ENCODE measurements at regions not wholly inside any gene's neighbourhood (a gene's known extent, or its start where the extent isn't known, plus 50 kb on each side); places are given as distances from the start of the nearest gene placed in this dataset.

DNA sequence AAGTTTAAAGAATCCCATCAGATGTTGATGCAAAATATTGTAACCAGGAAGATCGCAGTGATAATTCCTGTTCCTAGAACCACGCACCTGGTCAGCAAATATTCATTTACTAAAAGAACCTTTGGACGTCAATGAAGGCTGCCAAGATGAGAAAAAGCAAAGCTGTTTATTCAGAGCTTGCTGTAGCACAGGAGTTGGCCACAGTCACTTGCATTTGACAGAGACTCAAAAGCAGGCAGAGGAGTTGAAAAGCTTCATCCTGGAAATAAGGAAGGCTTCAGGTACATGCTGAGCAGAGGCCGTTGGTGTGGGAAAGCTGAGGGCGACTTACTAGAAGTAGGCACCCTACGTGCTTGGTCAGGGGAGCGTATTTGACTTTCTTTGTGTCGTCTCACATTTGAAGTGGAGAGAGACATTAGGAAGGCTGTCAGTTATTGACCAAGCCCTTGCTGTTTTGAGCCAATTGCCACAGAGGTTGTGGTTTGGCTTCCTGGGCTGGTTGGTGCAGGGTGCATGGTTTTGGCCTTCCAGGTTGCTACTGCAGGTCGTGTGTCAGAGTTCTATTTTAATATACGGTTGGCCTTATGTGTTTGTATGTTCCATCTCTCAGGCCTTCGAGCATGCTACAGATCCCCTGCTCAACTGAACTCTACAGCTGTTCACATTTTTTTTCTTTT, 289.6 kb downstream of the METTL4 start:
- DNase-seq, result no peak

DNA sequence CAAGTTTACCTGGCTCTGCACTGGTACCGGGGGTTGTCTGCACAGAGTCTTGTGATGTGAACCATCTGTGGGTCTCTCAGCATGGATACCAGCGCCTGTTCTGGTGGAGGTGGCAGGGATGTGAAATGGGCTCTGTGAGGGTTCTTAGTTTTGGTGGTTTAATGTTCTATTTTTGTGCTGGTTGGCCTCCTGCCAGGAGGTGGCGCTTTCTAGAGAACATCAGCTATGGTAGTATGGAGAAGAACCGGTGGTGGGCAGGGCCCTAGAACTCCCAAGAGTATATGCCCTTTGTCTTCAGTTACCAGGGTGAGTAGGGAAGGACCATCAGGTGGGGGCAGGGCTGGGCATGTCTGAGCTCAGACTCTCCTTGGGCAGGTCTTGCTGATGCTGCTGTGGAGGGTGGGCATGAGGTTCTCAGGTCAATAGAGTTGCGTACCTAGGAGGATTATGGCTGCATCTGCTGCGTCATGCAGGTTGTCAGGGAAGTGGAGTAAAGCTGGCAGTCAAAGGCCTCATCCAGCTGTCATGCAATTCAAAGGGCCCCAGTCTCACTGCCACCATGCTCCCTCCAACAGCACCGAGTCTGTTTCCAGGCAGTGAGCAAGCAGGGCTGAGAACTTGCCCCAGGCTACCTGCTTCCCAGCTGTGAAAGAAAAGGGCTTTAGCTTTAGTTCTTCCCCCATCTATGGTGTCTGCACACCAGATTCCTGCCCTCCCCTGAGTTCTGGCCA, 278.0 kb downstream of the METTL4 start:
- DNase-seq, result no peak

DNA sequence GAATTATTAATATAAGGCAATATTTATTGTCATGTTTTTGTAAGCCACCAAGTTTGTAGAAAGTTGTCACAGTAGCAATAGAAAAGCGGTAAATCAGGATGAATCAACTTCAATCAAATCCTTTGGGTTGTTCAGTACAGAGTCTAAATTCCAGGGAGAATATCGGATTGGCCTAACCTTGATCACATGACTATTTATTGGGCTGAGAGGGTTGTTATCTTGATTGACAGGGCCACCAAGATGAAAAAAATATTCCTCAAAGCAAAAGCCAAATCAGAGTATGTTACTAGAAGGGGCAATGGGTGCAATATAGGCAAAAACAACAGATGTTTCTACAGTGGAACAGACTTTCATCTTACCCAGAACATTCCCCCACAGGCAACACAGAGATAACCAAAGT, 270.0 kb downstream of the METTL4 start:
- no peak for DNase-seq

DNA sequence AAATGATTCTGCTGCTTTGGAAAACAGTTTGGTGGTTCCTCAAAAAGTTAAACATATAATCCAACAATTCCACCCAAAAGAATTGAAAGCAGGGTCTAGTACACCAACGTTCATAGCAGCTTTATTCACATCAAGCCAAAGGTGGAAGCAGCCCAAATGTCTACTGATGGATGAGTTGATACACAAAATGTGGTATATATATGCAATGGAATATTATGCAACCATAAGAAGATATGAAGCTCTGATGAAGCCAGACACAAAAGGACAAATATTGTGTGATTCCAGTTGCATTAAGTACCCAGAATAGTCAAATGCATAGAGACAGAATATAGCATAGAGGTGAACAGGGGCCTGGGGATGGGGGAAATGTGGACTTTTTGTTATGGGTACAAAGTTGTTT, 269.3 kb downstream of the METTL4 start:
- no peak for DNase-seq

DNA sequence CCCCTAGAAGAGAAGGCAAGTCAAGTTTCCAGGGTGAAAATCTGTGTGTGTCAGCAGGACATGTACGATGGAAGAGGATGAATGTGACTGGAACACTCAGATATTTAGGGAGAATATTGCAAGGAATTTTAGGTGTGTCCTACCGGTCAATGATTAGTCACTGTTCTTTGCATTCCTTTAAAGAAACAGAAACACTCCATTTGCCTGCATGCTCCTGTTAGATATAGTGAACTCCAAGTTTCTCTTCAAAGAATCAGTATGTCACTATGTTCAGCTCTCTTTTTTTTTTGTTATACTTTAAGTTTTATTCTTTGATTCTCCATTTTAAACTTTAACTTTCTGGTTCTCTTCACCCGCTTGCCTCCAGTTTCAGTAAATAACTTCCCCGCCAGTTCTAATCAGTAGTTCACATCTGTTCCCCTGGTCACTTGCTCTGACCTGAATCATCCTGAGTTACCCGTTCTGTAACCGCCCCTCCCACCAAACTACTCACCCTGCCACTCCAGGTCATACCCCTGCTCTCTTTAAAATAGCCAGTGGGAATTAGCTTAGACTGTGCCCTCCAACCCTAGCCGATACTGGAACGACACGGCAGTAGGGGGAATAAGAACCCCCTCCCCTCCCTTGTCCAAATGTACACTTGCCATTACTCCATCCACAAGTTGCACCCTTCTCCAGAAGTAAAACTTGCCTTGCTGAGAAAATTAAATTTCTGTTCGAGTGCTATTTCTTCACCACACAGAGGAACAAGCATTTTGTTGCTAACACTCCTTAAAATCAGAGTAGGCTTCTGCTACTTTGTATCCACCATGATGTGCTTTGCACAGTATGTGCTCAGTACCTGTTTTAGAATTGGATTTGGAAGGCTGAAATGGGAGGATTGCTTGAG, 268.4 kb downstream of the METTL4 start:
- no peak for DNase-seq

DNA sequence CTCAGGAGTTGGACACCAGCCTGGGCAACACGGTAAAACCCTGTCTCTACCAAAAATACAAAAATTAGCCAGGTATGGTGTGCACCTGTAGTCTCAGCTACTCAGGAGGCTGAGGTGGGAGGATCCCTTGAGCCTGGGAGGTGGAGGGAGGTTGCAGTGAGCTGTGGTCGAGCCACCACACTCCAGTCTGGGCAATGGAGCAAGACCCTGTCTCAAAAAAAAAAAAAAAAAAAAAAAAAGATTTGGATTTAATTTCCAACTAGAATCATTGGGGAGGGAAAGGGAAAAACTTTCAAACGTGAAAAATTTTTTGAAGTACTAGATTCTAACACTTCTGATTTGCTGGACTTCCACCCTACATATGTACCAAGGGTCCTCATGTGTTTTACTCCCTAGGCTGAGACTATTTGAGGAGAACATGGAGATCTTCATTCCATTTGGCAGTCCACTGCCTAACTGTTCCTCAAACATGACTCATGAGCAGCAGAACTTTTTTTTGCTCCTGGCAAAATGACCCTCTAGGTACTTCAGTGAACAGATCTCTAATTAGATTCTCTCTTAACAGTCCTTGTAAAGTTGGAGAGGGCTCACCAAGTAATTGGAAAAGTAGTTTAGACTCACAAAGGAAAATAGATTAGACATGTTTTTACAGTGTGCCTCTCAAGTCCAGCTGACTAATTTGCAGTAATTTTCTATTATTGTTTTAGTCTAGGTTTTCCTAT, 267.6 kb downstream of the METTL4 start:
- DNase-seq, result no peak

DNA sequence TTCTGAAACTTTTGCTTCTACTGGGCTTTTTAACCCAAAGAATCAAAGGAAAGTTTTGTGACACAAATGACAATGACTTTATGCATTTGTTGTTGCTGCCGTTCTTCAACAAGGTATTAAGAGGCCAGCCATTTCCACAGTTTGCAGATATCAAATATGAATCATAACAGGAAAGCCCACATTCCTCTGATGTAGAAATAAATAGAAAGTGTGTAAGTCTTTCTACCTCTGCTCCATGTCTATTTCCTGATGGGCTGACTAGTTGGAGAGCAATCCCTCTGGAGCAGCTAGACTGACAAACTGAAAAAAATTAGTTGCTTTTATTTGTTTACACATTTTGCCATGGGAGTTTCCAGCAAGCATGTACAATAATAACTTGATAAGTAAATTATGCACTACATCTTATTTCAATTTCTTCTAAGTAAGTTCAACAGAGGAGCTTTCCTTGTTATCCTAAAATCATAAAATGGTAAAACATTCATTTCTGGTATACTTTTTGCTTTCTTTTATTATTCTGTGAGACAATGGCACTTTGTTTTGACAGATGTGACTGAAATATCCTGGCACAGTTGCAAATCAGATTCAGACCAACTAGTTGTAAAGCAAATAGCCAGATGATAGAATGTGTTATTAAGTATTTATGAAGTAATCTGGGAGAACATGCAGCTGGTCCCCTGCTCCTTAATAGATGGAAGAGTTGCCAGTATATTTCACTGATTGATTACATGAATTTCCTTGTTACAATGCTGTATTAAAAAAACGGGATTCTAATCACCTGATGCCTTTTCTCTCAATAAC, 266.7 kb downstream of the METTL4 start:
- no peak for DNase-seq

DNA sequence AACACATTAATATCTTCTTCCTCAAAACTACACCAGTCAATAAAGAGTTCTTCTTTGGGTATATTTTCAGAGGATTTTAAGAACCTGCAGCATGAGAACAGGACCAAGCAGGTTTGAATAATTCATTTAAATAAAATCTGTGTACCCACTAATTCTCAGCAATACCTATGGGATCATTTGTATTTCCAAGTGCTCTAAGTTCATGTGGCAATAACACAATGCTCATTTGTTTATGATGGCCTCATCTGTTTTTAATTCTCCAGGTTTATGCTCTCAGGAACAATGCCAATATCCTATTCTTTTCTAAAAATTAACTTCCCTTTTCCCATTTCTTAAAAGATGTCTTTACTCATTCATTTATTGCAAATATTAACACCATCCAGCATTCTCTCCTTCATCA, 264.7 kb downstream of the METTL4 start:
- DNase-seq, result no peak

DNA sequence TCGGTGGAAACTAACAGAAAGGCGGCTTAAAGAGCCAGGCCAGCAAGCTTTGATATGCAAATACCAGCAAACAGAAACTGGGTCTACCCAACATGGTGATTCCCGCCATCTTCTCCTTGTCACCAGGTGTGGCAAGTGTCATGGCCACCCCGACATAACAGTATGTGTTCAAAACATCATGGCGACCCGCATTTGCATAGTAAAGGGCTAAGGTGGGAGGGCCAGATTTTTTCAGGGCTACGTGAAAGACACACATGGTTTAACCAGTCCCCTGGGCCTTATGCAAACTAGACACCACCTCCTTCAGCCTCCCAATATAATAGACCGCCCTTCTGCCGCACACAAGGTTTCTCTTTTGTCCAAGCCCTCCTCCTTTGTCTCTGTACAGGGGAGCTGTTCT, 260.4 kb downstream of the METTL4 start:
- DNase-seq, result no peak

DNA sequence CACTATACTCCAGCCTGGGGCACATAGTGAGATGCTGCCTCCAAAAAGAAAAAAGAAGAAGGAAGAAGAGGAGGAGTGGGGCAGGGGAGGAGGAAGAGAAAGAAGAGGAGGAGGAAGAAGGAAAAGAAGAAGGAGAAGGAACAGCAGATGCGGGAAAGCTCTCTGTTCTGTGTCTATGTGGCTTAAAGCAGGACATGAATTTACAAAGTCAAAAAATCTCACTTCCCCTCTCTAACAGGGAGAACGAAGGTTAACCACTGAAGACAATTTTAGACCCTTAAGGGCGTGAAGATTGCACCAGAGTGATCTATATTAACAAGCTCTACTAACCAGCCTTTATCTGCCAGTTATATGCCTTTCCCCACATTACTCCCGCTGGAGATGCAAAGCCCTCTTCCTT, 258.9 kb downstream of the METTL4 start:
- DNase-seq, result no peak

DNA sequence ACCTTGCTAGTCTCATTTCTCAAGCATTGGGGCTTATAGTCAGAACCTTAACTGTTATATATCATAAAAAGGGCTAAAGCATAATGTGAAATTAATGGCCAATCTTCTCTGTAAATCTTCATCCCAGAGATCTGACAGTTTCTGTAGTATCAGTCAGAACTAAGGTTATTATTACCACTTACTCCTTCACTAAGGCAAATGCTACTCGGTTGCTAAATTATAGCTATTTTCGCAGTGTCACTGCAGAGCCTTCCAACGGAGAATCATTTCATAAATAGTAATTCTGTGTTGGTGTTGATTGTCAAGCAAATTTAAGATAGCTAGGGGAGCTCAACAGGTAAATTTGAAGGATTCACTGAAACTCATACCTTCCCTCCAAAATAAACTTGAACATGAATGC, 258.0 kb downstream of the METTL4 start:
- DNase-seq, result no peak

DNA sequence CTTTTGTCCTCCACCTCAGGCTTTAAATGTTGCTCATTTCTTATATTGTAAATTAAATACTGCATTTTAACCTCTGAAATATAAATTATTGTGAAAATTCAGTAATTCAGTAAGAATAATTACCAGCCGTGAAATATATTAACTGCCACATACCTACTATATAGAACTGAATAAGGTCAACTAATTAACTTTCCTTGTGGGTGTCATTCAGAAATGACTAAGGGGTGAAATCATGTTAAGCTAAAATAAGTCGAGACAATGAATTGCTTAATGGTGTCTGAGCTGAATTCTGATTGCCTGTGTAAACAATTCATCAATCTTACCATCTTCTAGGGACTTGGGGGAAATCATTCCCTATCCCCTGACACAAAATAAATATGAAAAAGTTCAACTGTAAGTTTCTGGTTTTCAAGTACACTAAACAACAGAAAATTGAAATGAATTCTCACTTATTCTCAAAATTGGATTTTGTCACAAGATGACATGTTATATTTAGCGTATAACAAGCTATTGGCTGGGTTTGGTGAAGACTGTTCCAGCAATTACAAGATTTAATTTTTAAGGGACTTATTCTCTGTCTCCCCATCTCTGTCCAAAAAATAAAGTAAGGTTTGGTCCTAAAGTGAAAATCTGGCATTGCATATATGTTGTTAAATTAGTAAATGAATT, 255.1 kb downstream of the METTL4 start:
- DNase-seq, result no peak

DNA sequence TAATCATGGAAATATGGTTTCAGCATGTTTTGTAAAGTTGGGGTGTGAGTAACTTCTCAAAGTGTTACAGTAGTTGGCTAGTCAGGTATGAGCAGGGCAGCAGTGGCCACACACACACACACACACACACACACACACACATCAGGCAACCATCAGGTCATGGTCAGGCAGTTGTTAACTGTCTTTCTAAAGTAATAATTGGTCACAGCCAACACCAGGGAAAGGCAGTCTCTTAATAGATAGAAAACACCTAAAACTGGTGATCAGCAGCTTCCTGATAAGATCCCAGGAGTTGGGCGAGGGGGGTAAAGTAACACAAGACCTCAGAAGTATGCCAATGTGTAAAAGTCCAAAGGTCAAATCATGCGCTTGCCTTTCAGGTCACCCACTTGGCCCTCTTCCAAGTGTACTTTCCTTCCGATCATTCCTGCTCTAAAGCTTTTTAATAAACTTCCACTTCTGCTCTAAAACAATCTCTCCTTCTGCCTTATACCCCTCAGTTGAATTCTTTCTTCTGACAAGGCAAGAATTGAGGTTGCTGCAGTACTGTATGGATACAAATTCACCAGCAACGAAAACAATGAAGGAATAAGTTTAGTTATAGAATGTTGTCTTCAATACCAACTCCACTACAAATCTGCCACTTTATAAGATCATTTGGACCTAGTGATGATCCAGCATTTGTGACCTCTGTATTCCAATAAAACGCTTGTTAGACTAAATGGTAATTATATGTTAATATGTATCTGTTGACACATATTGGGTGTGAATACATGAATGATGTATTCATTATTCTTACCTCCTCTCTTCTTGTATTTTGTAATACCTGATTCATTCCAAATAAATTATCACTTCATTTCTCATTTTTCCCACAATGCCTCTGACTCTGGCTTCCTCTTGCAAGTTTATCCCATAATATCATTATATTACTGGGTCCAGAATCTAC, 254.3 kb downstream of the METTL4 start:
- DNase-seq, result no peak

DNA sequence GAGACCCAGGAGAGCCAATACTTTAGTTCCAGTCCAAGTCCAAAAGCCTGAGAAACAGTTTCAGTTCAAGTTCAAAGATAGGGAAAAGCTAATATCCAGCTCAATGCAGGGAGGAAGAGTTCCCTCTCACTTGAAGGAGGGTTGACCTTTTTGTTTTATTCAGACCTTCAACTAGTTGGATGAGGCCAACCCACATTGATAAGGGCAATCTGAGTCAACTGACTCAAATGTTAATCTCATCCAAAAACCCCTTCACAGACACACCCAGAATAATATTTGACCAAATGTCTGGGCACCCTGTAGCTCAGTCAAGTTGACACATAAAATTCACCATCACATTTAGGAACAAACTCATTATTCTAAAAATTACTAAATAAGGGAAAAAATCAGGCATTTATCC, 246.8 kb downstream of the METTL4 start:
- no peak for DNase-seq

DNA sequence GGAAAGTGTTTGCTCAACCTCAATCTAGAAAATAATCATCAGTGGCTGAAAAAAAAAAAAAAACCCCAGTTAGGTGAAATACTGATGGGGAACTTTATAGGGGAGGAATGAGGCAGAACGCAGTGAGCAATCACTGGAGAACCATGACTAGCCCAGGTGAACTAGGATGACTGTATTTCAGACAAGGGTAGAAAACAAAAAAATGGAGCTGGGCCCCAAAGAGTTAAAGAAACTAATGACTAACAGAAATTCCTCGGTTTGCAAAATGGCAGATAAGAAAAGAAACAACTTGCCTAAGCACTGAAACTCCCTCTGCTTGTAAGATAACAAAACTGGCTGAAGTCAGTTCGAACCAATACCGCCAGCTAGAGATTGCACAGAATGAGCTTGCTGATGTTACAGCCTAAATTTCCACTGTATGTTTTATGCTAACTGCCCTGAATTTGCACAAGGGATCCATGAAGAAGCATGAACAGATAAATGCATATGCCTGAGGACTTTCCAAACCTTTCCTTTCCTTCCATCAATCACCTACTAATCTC, 245.9 kb downstream of the METTL4 start:
- no peak for DNase-seq

DNA sequence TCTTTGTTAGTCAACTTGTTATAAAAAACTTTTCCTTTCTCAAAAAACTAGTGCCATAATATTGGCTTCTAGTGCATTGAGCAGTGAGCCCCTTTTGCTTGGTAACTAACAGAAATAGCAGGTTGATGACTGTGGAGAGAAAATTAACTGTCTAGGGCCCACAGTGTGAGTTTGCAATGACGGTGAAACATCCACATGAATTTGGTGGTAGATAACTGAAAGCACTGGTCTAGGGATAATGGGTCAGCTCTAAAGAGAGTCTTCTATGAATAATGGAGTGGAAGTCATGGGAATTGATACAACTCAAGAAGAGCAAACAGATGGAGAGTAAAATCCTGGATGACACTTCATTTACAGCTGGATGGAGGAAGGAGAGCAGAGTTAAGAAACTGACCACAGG, 245.4 kb downstream of the METTL4 start:
- no peak for DNase-seq

DNA sequence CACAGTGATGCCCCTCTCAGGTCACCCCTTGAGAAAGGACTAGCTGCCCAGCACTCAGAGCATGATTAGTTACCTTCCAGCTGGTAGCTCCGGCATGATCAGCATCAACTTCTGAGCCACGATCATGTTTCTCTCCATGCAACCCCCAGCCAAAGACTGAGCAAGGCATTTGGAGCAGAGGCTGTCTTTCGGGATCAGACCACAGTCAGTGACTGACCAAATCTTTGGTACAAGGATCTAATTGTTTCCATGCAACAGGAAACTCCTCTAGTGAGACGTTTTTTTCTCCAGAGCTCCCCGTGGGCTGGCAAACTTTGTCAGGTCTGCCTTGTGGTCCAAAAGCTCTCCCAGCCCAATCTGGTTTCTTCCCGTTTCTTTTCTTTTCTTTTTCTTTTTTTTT, 244.3 kb downstream of the METTL4 start:
- DNase-seq, result no peak

DNA sequence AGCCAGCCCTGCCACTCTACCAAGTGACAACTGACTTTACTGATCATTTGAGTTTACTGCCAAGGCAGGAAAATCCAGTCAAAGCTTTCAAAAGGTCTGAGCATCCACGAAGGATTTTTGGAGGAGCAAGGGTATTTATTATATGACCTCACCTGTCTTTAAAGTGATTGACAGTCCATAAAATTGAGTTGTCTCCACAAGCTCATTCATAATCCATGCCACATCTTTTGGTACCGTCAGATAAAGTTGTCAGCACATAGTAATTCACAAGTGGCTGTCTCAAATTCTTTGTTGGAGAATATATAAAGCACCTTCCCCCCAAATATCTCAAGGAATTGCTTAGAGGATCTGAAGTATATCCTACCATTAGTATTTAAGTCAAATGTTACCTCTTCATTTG, 240.5 kb downstream of the METTL4 start:
- no peak for DNase-seq

DNA sequence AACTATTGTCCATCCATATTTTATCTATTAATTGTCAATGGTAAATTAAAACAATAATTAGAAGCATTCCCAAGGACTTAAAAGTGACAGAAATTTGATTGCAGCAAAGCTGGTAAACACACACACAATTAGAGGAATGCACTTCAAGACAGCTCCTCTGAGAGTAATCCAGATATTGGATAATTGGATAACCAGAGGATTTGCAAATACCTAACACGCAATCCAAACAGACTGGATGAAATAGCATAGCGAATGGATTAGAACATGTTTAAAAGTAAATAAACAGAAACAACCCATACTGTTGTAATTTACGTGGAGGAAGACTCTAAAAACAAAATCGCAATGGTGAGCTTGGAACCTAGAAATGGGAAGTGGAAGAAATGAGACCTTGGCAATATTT, 239.8 kb downstream of the METTL4 start:
- DNase-seq, result no peak

DNA sequence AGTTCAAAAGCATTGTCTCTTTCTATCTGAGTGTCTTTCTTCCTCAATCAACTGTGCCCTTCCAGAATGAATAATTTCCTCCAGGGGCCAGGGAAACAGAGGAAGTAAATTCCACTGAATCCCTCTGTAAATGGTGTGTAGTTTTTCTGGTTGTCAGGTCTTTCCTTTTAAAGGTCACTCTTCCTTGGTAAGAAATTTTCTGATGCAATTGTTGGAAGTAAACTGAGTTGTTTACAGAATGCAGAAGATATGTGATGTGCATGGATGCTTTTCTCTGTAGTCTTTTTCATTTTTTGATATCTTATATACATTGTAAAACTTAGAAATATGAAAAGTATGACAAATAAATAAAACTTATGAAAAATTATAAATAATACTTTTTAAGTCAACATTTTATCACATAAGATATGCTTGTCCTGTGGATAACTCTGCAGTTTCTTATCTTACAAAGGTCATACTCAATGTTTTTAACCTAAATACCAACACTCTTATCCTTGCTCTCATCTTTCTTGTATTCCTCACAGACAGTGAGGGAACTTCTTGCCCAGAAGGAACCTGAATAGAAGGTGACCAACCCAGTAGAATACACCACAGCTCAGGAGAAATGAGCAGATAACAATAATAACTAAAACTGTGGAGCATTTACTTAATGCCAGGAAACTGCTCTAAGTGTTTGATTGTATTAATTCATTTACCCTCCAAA, 234.5 kb downstream of the METTL4 start:
- no peak for DNase-seq
